CD14-positive monocyte (primary cell): ENCODE measurements at regions not wholly inside any gene's neighbourhood (a gene's known extent, or its start where the extent isn't known, plus 50 kb on each side); places are given as distances from the start of the nearest gene placed in this dataset.

Experiments used
- DNase-seq, 3 donors: peaks; one replicate each; pipeline ENCODE4 v3.0.0-alpha.2; 2011 to 2022
- H2AFZ ChIP-seq: 2 replicates; pipeline ENCODE4 v1.6.0; 2012; ENCODE audit warnings: mild to moderate bottlenecking, low read depth, low read length, inconsistent platforms; ENCODE audit not compliant: insufficient read depth, poor library complexity, severe bottlenecking
- H3K27ac ChIP-seq, 2 donors: 1 replicate in 1 of 2; 2 replicates in 1 of 2; pipeline ENCODE4 v1.5.1; 2012 to 2013; ENCODE audit warnings: low read length in 2 of 2, control low read depth in 1 of 2, inconsistent platforms in 1 of 2, low read depth in 1 of 2, mild to moderate bottlenecking in 1 of 2
- H3K27me3 ChIP-seq, 2 donors: one replicate each; pipeline versions ENCODE4 v1.6.0 to v1.6.1; 2011 to 2013; ENCODE audit warnings: low read length in 2 of 2; ENCODE audit not compliant: control insufficient read depth in 2 of 2, insufficient read depth in 2 of 2
- H3K36me3 ChIP-seq, 2 donors: replicated peaks in 1 of 2; 1 replicate in 1 of 2; 2 replicates in 1 of 2; pipeline versions ENCODE4 v1.5.1 to v1.6.1; 2012 to 2013; ENCODE audit warnings: low read length in 2 of 2, control low read depth in 1 of 2, inconsistent platforms in 1 of 2, mild to moderate bottlenecking in 1 of 2; ENCODE audit not compliant: insufficient read depth in 2 of 2, control insufficient read depth in 1 of 2
- H3K4me1 ChIP-seq, 2 donors: 1 replicate in 1 of 2; 2 replicates in 1 of 2; pipeline versions ENCODE4 v1.5.1 to v1.6.1; 2012 to 2013; ENCODE audit warnings: low read length in 2 of 2, control low read depth in 1 of 2, inconsistent platforms in 1 of 2, mild to moderate bottlenecking in 1 of 2, moderate library complexity in 1 of 2; ENCODE audit not compliant: insufficient read depth in 2 of 2, control insufficient read depth in 1 of 2
- H3K4me2 ChIP-seq: replicated peaks from 2 replicates; pipeline ENCODE3; 2012; ENCODE audit warnings: low read length, moderate library complexity, mild to moderate bottlenecking; ENCODE audit not compliant: poor library complexity, severe bottlenecking; ENCODE audit errors: extremely low read depth
- H3K4me3 ChIP-seq, 3 experiments: fragments of 200-600 bp in 1 of 3; sonication (generic) in 1 of 3; replicated peaks in 1 of 3; 1 replicate in 2 of 3; 2 replicates in 1 of 3; pipeline ENCODE4 v1.5.1; 2011 to 2013; ENCODE audit warnings: low read length in 3 of 3, mild to moderate bottlenecking in 3 of 3, control low read depth in 2 of 3, low read depth in 2 of 3, inconsistent platforms in 1 of 3, moderate library complexity in 1 of 3
- H3K79me2 ChIP-seq: 2 replicates; pipeline ENCODE4 v1.6.0; 2012; ENCODE audit warnings: mild to moderate bottlenecking, control low read depth, inconsistent platforms, low read length, moderate library complexity; ENCODE audit not compliant: insufficient read depth
- H3K9ac ChIP-seq: 2 replicates; pipeline ENCODE4 v1.6.0; 2017; ENCODE audit warnings: low read length, mild to moderate bottlenecking; ENCODE audit not compliant: insufficient read depth, poor library complexity, severe bottlenecking
- H3K9me3 ChIP-seq, 2 donors: replicated peaks in 1 of 2; 1 replicate in 1 of 2; 2 replicates in 1 of 2; pipeline versions ENCODE4 v1.5.1 to v1.6.1; 2012 to 2013; ENCODE audit warnings: low read length in 2 of 2, control low read depth in 1 of 2; ENCODE audit not compliant: control insufficient read depth in 1 of 2, insufficient read depth in 1 of 2
- H4K20me1 ChIP-seq: 2 replicates; pipeline ENCODE4 v1.6.0; 2012; ENCODE audit warnings: mild to moderate bottlenecking, low read length, control low read depth, moderate library complexity; ENCODE audit not compliant: insufficient read depth
- H3K27ac Mint-ChIP-seq, 7 donors: one replicate each; pipeline ENCODE4 v1.8.0; 2020; ENCODE audit warnings: mild to moderate bottlenecking in 7 of 7, mixed read lengths in 7 of 7, moderate library complexity in 6 of 7, inconsistent platforms in 2 of 7
- H3K27me3 Mint-ChIP-seq, 3 donors: one replicate each; pipeline ENCODE4 v1.8.0; 2021 to 2022; ENCODE audit warnings: low read depth in 3 of 3, mild to moderate bottlenecking in 3 of 3, mixed read lengths in 3 of 3, moderate library complexity in 3 of 3, inconsistent platforms in 1 of 3
- H3K36me3 Mint-ChIP-seq, 2 donors: one replicate each; pipeline ENCODE4 v1.8.0; 2020; ENCODE audit warnings: mixed read lengths in 2 of 2, inconsistent platforms in 1 of 2, mild to moderate bottlenecking in 1 of 2
- H3K4me1 Mint-ChIP-seq: one replicate; pipeline ENCODE4 v1.8.0; 2020; ENCODE audit warnings: mild to moderate bottlenecking, mixed read lengths
- H3K4me3 Mint-ChIP-seq, 2 donors: one replicate each; pipeline ENCODE4 v1.8.0; 2020; ENCODE audit warnings: mild to moderate bottlenecking in 2 of 2, mixed read lengths in 2 of 2, moderate library complexity in 1 of 2
- H3K9me3 Mint-ChIP-seq, 7 donors: one replicate each; pipeline ENCODE4 v1.8.0; 2020 to 2022; ENCODE audit warnings: mixed read lengths in 7 of 7, mild to moderate bottlenecking in 6 of 7, moderate library complexity in 6 of 7, inconsistent platforms in 2 of 7
- WGBS: methylation state at CpG from one replicate; pipeline ENCODE4 v1.1.5; 2013; ENCODE audit warnings: missing lambda C conversion rate; ENCODE audit not compliant: insufficient coverage; 5-methylcytosine and 5-hydroxymethylcytosine counted together
- intact Hi-C, 2 donors: fragments of 100-400 bp; cut with micrococcal nuclease; formaldehyde crosslinking; loops; one replicate each; pipeline versions ENCODE4 v1.15.0 to v1.15.1; 2023
- TF ChIP-seq, protein P1 (sequence below): fragments of 200-600 bp; IDR thresholded peaks from one replicate; pipeline ENCODE4 v1.8.0; 2022; ENCODE audit warnings: antibody characterized with exemption, mild to moderate bottlenecking

DNA sequence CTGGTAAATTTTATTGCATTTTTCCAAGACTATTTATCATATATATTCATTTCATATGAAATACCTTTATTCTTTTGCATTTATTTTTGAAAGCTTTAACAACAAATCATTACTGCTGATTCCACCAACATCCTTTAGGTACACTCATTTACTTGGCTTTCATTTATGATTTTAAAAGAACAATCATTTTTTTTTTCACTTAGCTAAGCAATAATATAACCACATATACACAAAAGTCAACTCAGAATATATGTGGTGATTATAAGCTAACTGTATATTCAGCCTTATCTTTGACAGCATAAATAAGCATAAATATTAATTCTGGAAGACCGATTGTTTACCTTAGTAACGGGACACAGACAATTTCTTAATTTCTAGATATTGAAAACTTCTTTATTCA is 458.6 kb upstream of the ZNF385D start:
- no peak overlapping the region for H3K27ac Mint-ChIP-seq
- Histone ChIP-seq H3K36me3 (no peaks in the 10 kb centered on the region), H4K20me1 (no peaks in the 10 kb centered on the region), H3K4me3 (no peak overlapping the region), H2AFZ (no peak overlapping the region), H3K4me2 (no peak overlapping the region), H3K9me3 (no peaks in the 10 kb centered on the region), H3K27me3 (no peaks in the 10 kb centered on the region), H3K79me2 (no peaks in the 10 kb centered on the region), H3K27ac (no peak overlapping the region), H3K4me1 (no peaks in the 10 kb centered on the region), H3K9ac (no peak overlapping the region)
- H3K27me3 Mint-ChIP-seq, result peaks cover 0 to 2% (median under 1%) of the 10 kb centered on the region in 3 donors
- intact Hi-C loops, result no loop called here
- H3K36me3 Mint-ChIP-seq, result no peaks in the 10 kb centered on the region
- peaks cover 0 to 5% (median 0%) of the 10 kb centered on the region in 7 donors for H3K9me3 Mint-ChIP-seq
- TF ChIP-seq, protein P1, sequence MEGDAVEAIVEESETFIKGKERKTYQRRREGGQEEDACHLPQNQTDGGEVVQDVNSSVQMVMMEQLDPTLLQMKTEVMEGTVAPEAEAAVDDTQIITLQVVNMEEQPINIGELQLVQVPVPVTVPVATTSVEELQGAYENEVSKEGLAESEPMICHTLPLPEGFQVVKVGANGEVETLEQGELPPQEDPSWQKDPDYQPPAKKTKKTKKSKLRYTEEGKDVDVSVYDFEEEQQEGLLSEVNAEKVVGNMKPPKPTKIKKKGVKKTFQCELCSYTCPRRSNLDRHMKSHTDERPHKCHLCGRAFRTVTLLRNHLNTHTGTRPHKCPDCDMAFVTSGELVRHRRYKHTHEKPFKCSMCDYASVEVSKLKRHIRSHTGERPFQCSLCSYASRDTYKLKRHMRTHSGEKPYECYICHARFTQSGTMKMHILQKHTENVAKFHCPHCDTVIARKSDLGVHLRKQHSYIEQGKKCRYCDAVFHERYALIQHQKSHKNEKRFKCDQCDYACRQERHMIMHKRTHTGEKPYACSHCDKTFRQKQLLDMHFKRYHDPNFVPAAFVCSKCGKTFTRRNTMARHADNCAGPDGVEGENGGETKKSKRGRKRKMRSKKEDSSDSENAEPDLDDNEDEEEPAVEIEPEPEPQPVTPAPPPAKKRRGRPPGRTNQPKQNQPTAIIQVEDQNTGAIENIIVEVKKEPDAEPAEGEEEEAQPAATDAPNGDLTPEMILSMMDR, result no peak
- no peak overlapping the region for H3K4me3 Mint-ChIP-seq
- no peak for DNase-seq
- H3K4me1 Mint-ChIP-seq, result no peaks in the 10 kb centered on the region
- no CpG with 5 or more reads among the region's 2 CpGs for WGBS

GRCh38 chr3:22210693-22211092 is 459.7 kb upstream of the ZNF385D start:
- no peak for DNase-seq
- Histone ChIP-seq H3K9me3 (no peaks in the 10 kb centered on the region), H3K27ac (no peak overlapping the region), H3K4me1 (no peaks in the 10 kb centered on the region), H4K20me1 (no peaks in the 10 kb centered on the region), H3K4me2 (no peak overlapping the region), H3K36me3 (no peaks in the 10 kb centered on the region), H3K27me3 (no peaks in the 10 kb centered on the region), H3K9ac (no peak overlapping the region), H2AFZ (no peak overlapping the region), H3K79me2 (no peaks in the 10 kb centered on the region), H3K4me3 (no peak overlapping the region)
- Mint-ChIP-seq H3K4me3 (no peak overlapping the region), H3K4me1 (no peaks in the 10 kb centered on the region), H3K27me3 (peaks cover 0 to 2% (median 1%) of the 10 kb centered on the region in 3 donors), H3K9me3 (peaks cover 0 to 3% (median 0%) of the 10 kb centered on the region in 7 donors), H3K36me3 (no peaks in the 10 kb centered on the region), H3K27ac (no peak overlapping the region)
- intact Hi-C loops, result no loop called here
- TF ChIP-seq, protein P1, result no peak
